ENCODE measurements at regions not wholly inside any gene's neighbourhood (a gene's known extent, or its start where the extent isn't known, plus 50 kb on each side); places are given as distances from the start of the nearest gene placed in this dataset.

DNA sequence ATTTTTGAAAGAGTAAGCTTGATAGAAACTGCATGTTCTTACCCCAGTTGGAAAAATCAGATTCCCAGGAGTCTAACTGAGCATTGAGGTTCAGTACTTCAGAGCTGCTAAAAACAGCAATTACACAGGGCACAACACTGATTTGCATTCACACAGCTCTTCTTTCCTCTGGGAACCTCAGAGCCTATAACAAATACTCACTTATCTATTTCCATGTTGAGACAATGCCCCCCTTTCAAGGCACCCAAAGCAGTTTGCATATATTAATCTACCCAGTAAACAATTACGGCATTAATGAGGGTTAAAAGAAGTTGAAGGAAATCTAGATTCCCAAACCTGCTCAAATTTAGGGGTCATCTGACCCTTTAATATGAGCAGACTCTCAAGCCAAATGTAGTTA is 126.9 kb upstream of the SLC35F3 start:
- H3K9me3 ChIP-seq = no peaks in the 10 kb centered on the region
- no peak overlapping the region for H3K27ac ChIP-seq
- H3K4me3 ChIP-seq (ENCODE audit: low read depth in 1 of 2, low read length in 1 of 2) = no peak overlapping the region
- TF ChIP-seq, protein P1, sequence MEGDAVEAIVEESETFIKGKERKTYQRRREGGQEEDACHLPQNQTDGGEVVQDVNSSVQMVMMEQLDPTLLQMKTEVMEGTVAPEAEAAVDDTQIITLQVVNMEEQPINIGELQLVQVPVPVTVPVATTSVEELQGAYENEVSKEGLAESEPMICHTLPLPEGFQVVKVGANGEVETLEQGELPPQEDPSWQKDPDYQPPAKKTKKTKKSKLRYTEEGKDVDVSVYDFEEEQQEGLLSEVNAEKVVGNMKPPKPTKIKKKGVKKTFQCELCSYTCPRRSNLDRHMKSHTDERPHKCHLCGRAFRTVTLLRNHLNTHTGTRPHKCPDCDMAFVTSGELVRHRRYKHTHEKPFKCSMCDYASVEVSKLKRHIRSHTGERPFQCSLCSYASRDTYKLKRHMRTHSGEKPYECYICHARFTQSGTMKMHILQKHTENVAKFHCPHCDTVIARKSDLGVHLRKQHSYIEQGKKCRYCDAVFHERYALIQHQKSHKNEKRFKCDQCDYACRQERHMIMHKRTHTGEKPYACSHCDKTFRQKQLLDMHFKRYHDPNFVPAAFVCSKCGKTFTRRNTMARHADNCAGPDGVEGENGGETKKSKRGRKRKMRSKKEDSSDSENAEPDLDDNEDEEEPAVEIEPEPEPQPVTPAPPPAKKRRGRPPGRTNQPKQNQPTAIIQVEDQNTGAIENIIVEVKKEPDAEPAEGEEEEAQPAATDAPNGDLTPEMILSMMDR (IDR thresholded peaks at IDR 0.05) = no peak
- no peaks in the 10 kb centered on the region for H3K4me1 ChIP-seq (ENCODE audit: control insufficient read depth in 1 of 2, insufficient read depth in 1 of 2, low read depth in 1 of 2, low read length in 1 of 2)
- H3K36me3 ChIP-seq = no peaks in the 10 kb centered on the region
- no peaks in the 10 kb centered on the region for H3K27me3 ChIP-seq

DNA sequence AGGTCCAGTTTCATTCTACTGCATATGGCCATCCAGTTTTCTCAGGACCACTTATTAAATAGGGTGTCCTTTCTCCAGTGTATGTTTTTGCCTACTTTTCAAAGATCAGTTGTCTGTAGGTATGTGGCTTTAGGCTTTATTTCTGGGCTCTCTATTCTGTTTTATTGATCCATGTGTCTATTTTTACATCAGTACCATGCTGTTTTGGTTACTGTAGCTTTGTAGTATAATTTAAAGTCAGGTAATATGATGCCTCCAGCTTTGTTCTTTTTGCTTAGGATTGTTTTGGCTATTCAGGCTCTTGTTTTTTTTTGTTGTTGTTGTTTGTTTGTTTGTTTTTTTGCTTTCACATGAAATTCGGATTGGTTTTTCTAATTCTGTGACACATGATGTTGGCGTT is 124.4 kb upstream of the SLC35F3 start:
- TF ChIP-seq, protein P1 (IDR thresholded peaks at IDR 0.05) = no peak
- H3K27ac ChIP-seq = no peak overlapping the region
- no peaks in the 10 kb centered on the region for H3K4me1 ChIP-seq (ENCODE audit: control insufficient read depth in 1 of 2, insufficient read depth in 1 of 2, low read depth in 1 of 2, low read length in 1 of 2)
- no peaks in the 10 kb centered on the region for H3K9me3 ChIP-seq
- H3K4me3 ChIP-seq (ENCODE audit: low read depth in 1 of 2, low read length in 1 of 2) = no peak overlapping the region
- no peaks in the 10 kb centered on the region for H3K36me3 ChIP-seq
- H3K27me3 ChIP-seq = no peaks in the 10 kb centered on the region

DNA sequence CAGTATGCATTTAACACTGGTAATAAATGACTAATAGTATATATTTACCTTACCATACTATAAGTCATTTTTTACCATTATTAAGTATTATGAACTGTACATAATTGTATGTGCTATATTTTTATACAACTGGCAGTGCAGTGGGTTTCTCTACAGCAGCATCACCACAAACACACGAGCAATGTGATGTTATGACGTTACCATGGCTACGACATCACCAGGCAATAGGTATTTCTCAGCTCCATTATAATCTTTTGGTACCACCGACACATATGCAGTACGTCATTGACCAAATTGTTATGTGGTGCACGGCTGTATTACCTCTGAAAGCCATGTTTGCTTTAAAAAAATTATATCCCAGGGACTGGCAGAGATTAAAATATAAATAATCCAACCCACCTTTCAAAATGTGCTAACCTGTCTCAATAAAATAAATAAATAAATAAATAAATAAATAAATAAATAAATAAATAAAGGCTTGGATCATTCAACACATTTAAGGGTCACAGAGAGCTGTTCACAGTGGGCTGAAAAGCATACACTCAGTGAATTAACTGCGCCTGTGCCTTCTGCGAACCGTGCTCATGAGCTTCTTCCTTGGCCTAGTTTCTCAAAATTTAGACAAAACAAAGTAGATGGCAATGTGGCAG is 121.4 kb upstream of the SLC35F3 start:
- Histone ChIP-seq H3K36me3 (no peaks in the 10 kb centered on the region), H3K4me3 (ENCODE audit: low read depth in 1 of 2, low read length in 1 of 2) (no peak overlapping the region), H3K27me3 (no peaks in the 10 kb centered on the region), H3K4me1 (ENCODE audit: control insufficient read depth in 1 of 2, insufficient read depth in 1 of 2, low read depth in 1 of 2, low read length in 1 of 2) (no peaks in the 10 kb centered on the region), H3K27ac (no peak overlapping the region), H3K9me3 (no peaks in the 10 kb centered on the region)
- TF ChIP-seq, protein P1 (IDR thresholded peaks at IDR 0.05) = no peak

DNA sequence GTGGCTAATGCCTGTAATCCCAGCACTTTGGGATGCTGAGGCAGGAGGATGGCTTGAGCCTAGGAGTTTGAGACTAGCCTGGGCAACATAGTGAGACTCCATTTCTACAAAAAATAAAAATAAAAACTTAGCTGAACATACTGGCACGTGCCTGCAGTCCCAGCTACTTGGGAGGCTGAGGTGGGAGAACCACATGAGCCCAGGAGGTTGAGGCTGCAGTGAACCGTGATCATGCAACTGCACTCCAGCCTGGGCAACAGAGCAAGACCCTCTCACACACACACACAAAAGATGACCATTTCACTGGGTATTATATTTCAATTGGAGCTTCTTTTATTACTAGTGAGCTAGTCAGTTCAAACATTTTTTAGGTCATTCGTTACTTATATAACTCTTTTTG is 116.9 kb upstream of the SLC35F3 start:
- no peak overlapping the region for H3K4me3 ChIP-seq (ENCODE audit: low read depth in 1 of 2, low read length in 1 of 2)
- H3K27ac ChIP-seq = no peak overlapping the region
- no peaks in the 10 kb centered on the region for H3K4me1 ChIP-seq (ENCODE audit: control insufficient read depth in 1 of 2, insufficient read depth in 1 of 2, low read depth in 1 of 2, low read length in 1 of 2)
- H3K27me3 ChIP-seq = no peaks in the 10 kb centered on the region
- TF ChIP-seq, protein P1 (IDR thresholded peaks at IDR 0.05) = no peak
- H3K9me3 ChIP-seq = no peaks in the 10 kb centered on the region
- no peaks in the 10 kb centered on the region for H3K36me3 ChIP-seq

DNA sequence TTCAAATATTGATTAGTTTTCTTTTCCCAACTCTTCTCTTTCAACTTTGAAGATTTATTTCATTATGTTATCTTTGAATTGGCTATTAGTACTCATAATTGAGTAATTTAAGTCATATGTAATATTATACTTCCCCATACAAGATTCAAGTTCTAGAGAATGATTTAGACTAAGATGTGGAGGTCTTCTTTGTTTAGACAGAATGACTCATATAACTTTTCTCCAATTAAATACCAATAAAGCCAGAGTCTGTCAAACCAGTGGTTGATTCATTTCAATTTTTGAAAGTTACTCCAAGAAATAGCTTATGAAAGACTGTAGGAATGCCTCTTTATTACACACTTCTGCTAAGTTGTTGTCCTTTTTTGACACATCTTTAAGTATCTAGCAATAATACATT is 115.8 kb upstream of the SLC35F3 start:
- H3K27ac ChIP-seq = no peak overlapping the region
- H3K4me1 ChIP-seq (ENCODE audit: control insufficient read depth in 1 of 2, insufficient read depth in 1 of 2, low read depth in 1 of 2, low read length in 1 of 2) = no peaks in the 10 kb centered on the region
- TF ChIP-seq, protein P1 (IDR thresholded peaks at IDR 0.05) = no peak
- no peaks in the 10 kb centered on the region for H3K36me3 ChIP-seq
- no peaks in the 10 kb centered on the region for H3K27me3 ChIP-seq
- no peak overlapping the region for H3K4me3 ChIP-seq (ENCODE audit: low read depth in 1 of 2, low read length in 1 of 2)
- H3K9me3 ChIP-seq = no peaks in the 10 kb centered on the region
